ENCODE measurements at regions not wholly inside any gene's neighbourhood (a gene's known extent, or its start where the extent isn't known, plus 50 kb on each side); places are given as distances from the start of the nearest gene placed in this dataset.

GRCh38 chrX:10935501-10935900 is 175.6 kb upstream of the HCCS start:
- Histone ChIP-seq H3K27ac (ENCODE audit: low read length) (no peak overlapping the region), H3K9me3 (ENCODE audit: control insufficient read depth, insufficient read depth, low read depth, low read length) (no peaks in the 10 kb centered on the region), H3K4me3 (ENCODE audit: low read depth in 2 of 2, low read length in 2 of 2) (no peak overlapping the region), H3K4me1 (ENCODE audit: control insufficient read depth, insufficient read depth, low read length) (no peaks in the 10 kb centered on the region), H3K36me3 (ENCODE audit: control insufficient read depth, insufficient read depth, low read length) (no peaks in the 10 kb centered on the region), H3K27me3 (ENCODE audit: control insufficient read depth, insufficient read depth, low read length) (no peaks in the 10 kb centered on the region)
- ChIA-PET POLR2A (no interaction called here), CTCF (no interaction called here)
- TF ChIP-seq TCF7L2 (IDR thresholded peaks at IDR 0.05; ENCODE audit: low read depth, low read length) (no peak), SIN3A (IDR thresholded peaks at IDR 0.05; ENCODE audit: borderline replicate concordance, insufficient read depth, low read depth, low read length) (no peak), CTCF (IDR thresholded peaks at IDR 0.05) (no peak), REST (IDR thresholded peaks at IDR 0.05; ENCODE audit: insufficient read depth in 1 of 2, low read depth in 2 of 2, low read length in 1 of 2) (no peak), POLR2AphosphoS5 (IDR thresholded peaks at IDR 0.05; ENCODE audit: low read depth, low read length) (no peak)
- BruUV-seq (replicated peaks), result no TSS peak
- intact Hi-C loops (cut with micrococcal nuclease; ENCODE audit: unreplicated experiment) (no loop called here), in situ Hi-C loops (cut with HindIII; ENCODE audit: low pct_unique_long_range_greater_than_20kb, low sequenced_read_pairs) (no loop called here)
- DNase-seq (ENCODE audit: low read depth, low spot score) (no peak), ATAC-seq (no peak)

- in situ Hi-C loops (cut with HindIII; ENCODE audit: low pct_unique_long_range_greater_than_20kb, low sequenced_read_pairs) (no loop called here), intact Hi-C loops (cut with micrococcal nuclease; ENCODE audit: unreplicated experiment) (no loop called here)
- H3K36me3 ChIP-seq (ENCODE audit: control insufficient read depth, insufficient read depth, low read length), result no peaks in the 10 kb centered on the region
- no peak for ATAC-seq
- no peaks in the 10 kb centered on the region for H3K4me1 ChIP-seq (ENCODE audit: control insufficient read depth, insufficient read depth, low read length)
- H3K4me3 ChIP-seq (ENCODE audit: low read depth in 2 of 2, low read length in 2 of 2), result no peak overlapping the region
- CTCF ChIA-PET, result no interaction called here
- TF ChIP-seq POLR2AphosphoS5 (IDR thresholded peaks at IDR 0.05; ENCODE audit: low read depth, low read length) (no peak), REST (IDR thresholded peaks at IDR 0.05; ENCODE audit: insufficient read depth in 1 of 2, low read depth in 2 of 2, low read length in 1 of 2) (no peak)
- POLR2A ChIA-PET, result no interaction called here
- no peak overlapping the region for H3K27ac ChIP-seq (ENCODE audit: low read length)
- H3K9me3 ChIP-seq (ENCODE audit: control insufficient read depth, insufficient read depth, low read depth, low read length), result no peaks in the 10 kb centered on the region
- H3K27me3 ChIP-seq (ENCODE audit: control insufficient read depth, insufficient read depth, low read length), result no peaks in the 10 kb centered on the region
- no TSS peak for BruUV-seq (replicated peaks)
- no peak for DNase-seq (ENCODE audit: low read depth, low spot score)
Observed at GRCh38 chrX:10936976-10937375, 174.2 kb upstream of the HCCS start.

Data from Panc1 (cell line).